ENCODE measurements at regions not wholly inside any gene's neighbourhood (a gene's known extent, or its start where the extent isn't known, plus 50 kb on each side); places are given as distances from the start of the nearest gene placed in this dataset.

DNA sequence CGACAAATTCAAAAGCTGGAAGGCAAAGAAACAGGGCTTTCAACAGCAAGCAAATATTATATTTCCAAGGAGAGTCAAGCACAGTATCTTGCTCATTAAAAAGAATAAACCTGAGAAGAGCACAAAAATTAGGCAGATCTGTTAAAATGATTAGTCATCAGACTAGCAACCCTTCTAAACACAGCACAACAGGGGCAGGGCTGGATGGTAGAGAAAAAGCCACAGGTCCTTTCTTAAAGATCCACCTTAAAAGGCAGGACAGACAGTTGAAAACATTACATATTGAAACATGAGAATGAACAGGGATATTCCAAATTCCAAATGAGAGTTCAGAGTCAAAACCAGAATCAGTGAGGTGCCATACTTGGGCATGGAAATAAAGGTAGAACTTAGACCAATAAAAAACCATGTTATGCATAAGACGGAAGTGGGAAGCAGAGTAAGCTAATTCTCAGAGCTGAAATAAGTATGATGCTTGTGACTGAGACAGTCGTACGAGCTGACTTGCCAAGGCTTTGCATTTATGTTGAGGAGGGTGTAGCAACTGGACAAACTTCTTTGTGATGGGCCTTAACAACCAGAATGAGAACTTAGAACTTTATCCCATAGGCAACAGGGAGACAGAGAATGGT lies 126.9 kb upstream of the FAM9B start:
- FAIRE-seq, result no peak
- TF ChIP-seq, protein P1, sequence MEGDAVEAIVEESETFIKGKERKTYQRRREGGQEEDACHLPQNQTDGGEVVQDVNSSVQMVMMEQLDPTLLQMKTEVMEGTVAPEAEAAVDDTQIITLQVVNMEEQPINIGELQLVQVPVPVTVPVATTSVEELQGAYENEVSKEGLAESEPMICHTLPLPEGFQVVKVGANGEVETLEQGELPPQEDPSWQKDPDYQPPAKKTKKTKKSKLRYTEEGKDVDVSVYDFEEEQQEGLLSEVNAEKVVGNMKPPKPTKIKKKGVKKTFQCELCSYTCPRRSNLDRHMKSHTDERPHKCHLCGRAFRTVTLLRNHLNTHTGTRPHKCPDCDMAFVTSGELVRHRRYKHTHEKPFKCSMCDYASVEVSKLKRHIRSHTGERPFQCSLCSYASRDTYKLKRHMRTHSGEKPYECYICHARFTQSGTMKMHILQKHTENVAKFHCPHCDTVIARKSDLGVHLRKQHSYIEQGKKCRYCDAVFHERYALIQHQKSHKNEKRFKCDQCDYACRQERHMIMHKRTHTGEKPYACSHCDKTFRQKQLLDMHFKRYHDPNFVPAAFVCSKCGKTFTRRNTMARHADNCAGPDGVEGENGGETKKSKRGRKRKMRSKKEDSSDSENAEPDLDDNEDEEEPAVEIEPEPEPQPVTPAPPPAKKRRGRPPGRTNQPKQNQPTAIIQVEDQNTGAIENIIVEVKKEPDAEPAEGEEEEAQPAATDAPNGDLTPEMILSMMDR (IDR thresholded peaks at IDR 0.05; ENCODE audit: insufficient read depth, missing control alignments), result no peak
- no peak for DNase-seq (ENCODE audit: insufficient read length, low spot score)

DNA sequence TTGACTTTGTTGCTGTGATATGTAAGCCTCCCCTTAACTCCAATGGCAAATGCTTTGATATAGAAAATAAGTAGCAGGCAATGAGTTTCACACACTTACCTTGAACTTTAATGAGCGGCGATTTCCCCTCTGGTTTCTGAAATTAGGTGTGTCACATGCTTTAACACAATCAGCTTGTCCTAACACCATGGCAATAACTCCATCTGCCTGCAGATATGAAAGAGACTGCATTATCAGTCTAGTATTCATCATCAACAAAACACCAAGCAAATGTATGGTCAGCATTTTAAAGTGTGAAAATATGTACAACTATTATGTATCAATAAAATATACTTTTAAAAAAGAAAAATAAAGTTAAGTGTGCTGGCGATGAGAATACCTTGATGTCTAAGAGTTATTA lies 128.8 kb upstream of the FAM9B start:
- no peak for FAIRE-seq
- TF ChIP-seq, protein P1 (IDR thresholded peaks at IDR 0.05; ENCODE audit: insufficient read depth, missing control alignments), result no peak
- DNase-seq (ENCODE audit: insufficient read length, low spot score), result no peak

DNA sequence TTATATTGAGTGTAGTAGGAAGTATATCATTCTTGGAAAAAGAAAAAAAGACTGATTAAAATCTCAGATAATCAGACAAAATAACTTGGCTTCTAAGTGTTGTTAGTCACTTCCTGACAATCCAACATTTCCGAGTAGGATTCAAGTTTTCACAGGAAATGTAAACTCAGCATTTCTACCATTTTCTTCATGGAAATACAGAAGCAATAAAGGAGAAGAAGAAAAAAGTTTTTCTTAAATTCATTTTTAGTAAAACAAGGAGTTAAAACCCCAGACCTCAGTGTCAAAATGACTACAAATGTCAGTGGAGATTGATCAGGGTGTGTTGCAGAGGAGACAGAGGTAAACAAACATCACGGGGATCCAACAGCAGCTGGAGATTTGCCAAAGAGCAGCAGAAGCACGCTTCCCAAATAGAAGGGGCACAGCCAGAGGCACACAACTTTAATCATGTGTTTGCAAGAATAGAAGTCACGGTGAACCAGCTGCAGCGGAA lies 129.3 kb upstream of the FAM9B start:
- no peak for DNase-seq (ENCODE audit: insufficient read length, low spot score)
- FAIRE-seq, result no peak
- TF ChIP-seq, protein P1 (IDR thresholded peaks at IDR 0.05; ENCODE audit: insufficient read depth, missing control alignments), result no peak

DNA sequence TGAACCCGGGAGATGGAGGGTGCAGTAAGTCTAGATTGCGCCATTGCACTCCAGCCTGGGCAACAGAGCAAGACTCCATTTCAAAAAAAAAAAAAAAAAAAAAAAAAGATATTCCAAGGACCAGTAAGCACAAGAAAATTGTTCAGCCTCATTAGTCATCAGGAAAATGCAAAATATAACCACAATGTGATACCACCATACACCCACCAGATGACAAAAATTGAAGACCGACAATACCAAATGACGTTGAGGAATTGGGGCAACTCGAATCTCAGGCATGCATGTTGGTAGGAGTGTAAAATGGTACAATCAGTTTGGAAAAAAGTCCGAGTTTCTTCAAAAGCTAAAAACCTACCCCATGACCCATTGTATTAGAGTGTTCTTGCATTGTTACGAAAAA lies 130.2 kb upstream of the FAM9B start:
- no peak for FAIRE-seq
- TF ChIP-seq, protein P1 (IDR thresholded peaks at IDR 0.05; ENCODE audit: insufficient read depth, missing control alignments), result no peak
- no peak for DNase-seq (ENCODE audit: insufficient read length, low spot score)

DNA sequence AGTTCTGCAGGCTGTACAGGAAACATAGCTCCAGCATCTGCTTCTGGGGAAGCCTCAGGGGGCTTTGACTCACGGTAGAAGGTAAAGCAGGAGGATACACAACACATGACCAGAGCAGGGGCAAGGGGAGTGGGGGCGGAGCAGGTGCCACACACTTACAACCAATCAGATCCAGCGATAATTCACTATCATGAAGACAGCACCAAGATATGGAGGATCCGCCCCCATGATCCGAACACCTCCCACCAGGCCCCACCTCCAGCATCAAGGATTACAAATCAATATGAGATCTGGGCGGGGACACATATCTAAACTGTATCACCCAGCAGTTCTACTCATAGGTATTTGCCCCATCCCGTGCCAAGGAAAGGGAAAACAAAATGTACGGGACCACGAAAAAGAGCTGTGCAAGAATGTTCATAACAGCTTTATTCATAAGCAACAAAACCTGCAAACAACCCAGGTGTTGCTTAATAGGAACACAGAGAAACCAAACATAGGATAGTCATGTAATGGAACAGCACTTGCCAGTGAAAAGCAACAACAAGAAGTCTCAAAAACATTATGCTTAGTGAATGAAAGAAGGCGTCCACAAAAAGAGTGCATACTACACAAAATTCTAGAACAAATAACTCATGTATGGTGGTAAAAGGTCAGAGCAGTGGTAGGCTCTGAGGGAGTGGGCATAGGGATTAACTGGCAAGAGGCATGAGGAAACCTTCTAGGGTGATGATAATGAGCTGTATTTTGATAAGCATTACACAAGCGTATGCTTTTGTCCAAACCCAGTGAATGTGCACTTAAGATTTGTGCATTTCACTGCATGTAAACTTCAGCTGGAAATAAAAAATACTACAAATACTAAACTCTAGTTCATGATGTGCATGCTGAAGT lies 130.9 kb upstream of the FAM9B start:
- TF ChIP-seq, protein P1 (IDR thresholded peaks at IDR 0.05; ENCODE audit: insufficient read depth, missing control alignments), result no peak
- DNase-seq (ENCODE audit: insufficient read length, low spot score) (no peak), FAIRE-seq (no peak)

DNA sequence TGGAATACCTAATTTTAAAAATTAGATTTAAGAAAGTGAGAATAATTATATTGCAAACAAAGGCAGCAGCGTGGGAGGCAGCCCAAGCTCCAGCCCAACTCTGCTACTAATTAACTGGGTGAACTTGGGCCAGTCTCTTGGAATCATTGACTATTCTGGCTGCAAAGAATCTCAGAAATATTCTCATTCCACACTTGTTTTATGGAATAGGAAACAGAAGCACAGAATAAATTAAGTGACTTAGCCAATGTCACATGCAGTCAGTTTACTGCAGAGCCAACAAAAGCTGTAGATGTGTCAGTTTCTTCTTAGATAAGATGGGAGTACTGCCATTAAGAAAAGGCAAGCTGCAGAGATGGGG lies 132.6 kb upstream of the FAM9B start:
- TF ChIP-seq, protein P1 (IDR thresholded peaks at IDR 0.05; ENCODE audit: insufficient read depth, missing control alignments), result no peak
- DNase-seq (ENCODE audit: insufficient read length, low spot score) (no peak), FAIRE-seq (no peak)
